Hippocampal formation (tissue), 2 donors: ENCODE measurements at regions not wholly inside any gene's neighbourhood (a gene's known extent, or its start where the extent isn't known, plus 50 kb on each side); places are given as distances from the start of the nearest gene placed in this dataset.

Source experiments
- DNase-seq, 2 donors: peaks; one replicate each; lab custom pipeline; 2025; lab: John Stamatoyannopoulos, UW

GRCh38 chr2:215597577-215597976, 161.7 kb upstream of the FN1 start:
- DNase-seq, result no peak

DNA sequence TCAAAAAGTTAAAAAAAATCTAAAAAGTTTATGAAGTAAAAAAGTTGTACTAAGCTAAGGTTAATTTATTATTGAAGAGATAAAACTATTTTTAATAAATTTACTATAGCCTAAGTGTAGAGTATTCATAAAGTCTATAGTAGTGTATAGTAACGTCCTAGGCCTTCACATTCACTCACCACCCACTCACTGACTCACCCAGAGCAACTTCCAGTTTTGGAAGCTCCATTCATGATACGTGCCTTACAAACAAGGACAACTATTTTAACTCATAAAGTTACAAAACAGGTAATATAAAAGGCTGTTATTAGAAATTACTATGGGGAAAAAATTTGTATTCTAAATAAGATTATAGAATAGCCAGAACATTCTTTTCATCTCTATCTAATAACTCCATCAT, 158.9 kb upstream of the FN1 start:
- no peak for DNase-seq

GRCh38 chr2:215590010-215590745, 154.3 kb upstream of the FN1 start:
- DNase-seq, result no peak

DNA sequence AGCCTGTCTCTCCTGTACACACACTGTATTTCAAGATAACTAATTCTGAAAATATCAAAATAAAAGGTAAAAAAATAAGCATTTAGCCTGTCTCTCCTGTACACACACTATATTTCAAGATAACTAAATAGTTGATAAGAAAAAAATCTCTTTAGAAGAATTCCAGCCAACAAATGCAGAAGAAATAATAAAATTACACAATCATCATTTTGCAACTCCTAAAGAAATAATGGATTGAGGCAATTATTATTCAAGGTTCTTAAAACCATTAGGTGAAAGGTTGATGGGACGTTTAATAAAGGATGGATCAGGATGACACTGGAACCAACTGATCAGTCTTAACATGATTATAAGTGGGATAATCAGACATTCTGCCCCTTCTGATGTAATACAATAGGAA, 148.0 kb upstream of the FN1 start:
- DNase-seq, result no peak

GRCh38 chr2:215579809-215580208, 143.9 kb upstream of the FN1 start:
- no peak for DNase-seq

GRCh38 chr2:215577356-215577755, 141.5 kb upstream of the FN1 start:
- no peak for DNase-seq

DNA sequence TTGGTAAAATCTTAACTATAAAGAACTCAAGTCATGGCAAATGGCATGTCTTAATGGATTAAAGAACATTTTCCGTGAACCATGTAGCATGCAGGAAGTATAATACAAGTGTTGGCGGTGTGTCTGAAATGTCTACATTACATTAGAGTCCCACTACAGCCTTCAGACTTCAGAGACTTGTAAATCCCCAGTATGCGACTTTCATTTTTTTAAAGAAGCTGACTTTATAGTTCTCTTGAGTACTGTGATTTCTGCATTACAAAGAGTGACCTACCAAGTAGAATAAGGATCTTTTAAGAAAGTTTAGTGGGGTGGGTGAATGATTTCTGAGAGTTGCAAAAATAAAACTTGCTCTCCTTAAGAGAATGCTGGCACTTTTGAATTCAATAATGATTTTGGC, 140.7 kb upstream of the FN1 start:
- no peak for DNase-seq

DNA sequence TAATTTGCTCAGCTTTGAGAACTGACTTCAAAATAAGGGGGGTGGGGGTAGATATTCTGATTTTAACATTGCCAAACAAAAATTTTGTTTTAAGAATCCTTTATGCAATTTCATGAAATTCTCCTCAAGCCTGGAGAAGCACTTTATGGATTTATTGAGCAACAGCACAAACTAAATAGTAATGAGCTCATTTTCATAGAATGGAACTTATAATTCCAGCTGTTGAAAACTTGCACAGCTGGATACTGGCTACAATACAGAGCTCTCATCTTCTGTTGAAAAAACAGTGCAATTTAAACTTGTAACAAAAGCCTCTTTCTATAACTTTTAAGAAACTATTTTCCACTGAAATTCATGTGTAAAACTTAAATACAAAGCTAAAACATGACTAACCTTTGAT, 137.6 kb upstream of the FN1 start:
- DNase-seq, result no peak

GRCh38 chr2:215572341-215572848, 136.5 kb upstream of the FN1 start:
- DNase-seq, result no peak

GRCh38 chr2:215571689-215572088, 135.8 kb upstream of the FN1 start:
- no peak for DNase-seq

- no peak for DNase-seq
Measured at GRCh38 chr2:215567504-215567903, 131.6 kb upstream of the FN1 start.

DNA sequence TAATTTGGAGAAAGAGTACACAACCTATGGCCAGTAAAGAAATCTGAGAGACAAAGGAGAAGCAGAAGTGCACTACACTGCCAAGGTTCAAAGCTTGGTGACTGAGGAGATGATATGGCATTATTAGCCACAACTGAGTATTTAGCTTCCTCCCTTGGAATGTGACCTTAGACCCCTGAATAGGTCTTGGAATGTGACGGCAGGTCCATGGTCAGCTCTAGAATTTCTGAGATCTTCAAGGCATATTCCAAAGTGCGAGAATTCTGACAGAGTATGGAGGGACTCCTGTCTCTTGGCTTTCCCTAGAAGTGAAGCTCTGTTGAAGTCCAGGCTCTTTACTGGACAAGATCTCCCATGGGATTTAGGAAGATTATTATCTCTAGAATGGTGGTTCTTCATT, 130.0 kb upstream of the FN1 start:
- DNase-seq, result no peak

GRCh38 chr2:215557701-215558100, 121.8 kb upstream of the FN1 start:
- no peak for DNase-seq

DNA sequence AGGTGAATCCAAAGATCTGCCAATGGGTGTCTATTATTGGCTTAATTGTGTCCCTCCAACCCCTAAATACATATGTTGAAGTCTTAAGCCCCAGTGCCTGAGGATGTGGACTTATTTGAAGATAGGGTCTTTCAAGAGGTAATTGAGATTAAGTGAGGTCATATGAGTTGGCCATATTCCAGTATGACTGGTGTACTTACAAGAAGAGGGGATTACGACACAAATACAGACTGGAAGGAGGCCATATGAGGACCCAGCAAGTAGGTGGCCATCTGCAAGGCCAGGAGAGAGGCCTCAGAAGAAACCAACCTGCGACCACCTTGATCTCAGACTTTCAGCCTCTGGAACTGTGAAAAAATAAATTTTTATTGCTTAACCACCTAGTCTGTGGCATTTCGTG, 121.1 kb upstream of the FN1 start:
- DNase-seq, result no peak

DNA sequence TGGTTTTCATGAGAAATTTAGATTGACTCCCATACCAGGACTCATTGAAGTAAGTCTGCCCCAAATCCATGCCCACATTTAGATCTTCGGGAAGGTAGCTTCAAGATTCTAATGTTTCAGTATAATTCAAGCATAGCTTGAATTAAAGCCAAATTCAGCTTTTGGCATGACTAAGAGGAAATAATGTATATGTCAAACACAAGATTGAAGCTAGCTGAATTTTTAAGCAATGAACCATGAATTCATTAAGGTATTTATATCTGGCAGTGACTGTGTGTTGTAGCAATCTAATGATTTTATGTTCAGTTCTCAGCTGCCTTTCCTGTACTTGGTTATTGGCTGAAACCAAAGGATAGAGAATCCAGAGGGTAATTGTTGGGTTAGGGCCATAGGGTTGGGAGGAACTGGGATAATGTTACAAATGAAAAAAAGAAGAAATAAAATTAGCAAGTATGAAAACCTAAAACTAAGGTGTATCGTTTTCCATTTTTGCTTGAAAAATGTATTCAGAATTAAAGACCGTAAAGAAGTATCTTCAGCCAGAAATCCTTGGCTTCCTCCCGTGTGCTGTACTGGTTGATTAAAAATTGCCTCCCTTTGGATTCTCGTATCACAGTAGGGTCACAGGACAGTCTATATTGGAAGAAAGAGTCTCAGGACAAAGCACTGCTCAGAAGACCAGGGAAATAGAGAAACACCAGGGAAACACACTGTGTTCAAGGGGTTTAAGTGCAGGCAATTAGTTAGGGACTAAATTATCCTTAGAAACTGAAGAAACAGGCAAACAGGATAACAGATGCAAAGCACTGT, 119.0 kb upstream of the FN1 start:
- DNase-seq, result no peak

DNA sequence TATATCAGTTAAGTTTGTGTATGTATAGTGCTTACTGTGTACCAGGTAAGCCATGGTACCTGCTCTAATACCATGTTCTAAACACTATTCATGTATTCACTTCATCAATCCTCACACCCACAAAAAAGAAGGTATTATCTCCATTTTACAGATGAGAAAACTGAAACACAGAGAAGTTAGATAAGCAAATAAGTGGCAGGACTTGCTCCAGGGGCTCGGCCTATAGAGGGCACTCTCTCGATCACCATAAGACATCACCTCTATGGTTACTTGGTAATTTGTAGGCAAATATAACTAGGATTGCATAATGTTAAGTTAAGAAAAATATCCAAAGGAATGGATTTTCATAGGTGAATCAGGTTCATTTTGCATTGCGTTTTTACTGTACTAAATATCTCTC, 118.1 kb upstream of the FN1 start:
- no peak for DNase-seq

DNA sequence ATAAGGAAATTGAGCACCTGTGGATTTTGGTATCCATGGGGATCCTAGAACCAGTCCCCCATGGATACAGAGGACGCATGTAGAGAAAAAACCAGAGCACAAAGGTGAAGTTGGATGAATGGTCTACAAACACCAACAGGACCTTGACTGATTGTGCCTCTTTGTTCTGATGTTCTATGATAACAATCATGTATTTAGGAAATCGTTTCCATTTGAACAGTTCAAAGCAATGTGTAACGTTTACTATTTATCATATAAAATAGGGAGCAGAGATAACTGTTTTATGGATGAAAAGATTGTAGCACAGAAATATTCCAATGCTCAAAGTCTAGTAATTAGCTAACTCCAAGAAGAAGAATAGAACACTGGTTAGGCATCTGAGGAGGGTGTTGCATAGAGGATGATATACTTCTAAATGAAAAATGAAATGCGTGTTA, 116.3 kb upstream of the FN1 start:
- no peak for DNase-seq

- DNase-seq, result no peak
Measured at GRCh38 chr2:215550331-215550730, 114.5 kb upstream of the FN1 start.

GRCh38 chr2:215548714-215549113, 112.8 kb upstream of the FN1 start:
- DNase-seq, result no peak

- DNase-seq, result no peak
Measured at GRCh38 chr2:215542690-215543089, 106.8 kb upstream of the FN1 start.

GRCh38 chr2:215540658-215541057, 104.8 kb upstream of the FN1 start:
- no peak for DNase-seq

GRCh38 chr2:215537611-215538010, 101.7 kb upstream of the FN1 start:
- DNase-seq, result no peak

DNA sequence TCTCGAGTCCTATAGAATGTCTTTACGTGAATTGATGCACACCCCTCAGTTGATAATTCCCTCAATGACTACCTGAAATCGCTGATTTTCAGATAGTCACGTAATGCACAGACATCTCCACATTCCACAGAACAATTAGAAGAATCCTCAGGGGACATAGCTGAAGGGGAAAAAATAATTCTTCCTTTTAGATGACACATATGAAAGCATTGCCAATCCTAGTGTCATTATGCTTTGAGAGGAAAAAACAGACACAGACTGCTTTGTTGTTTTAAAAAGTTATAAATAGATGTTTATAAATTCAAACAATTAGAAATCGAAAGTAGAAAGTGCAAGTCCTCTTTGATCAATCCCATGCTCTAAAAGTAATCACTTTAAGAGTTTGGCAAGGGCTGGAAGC, 100.6 kb upstream of the FN1 start:
- no peak for DNase-seq
